GM19239 (cell line): ENCODE measurements at regions not wholly inside any gene's neighbourhood (a gene's known extent, or its start where the extent isn't known, plus 50 kb on each side); places are given as distances from the start of the nearest gene placed in this dataset.

Experiments used
- DNase-seq: peaks from one replicate; pipeline ENCODE4 v3.0.0; 2011; ENCODE audit warnings: low spot score; ENCODE audit not compliant: insufficient read length
- FAIRE-seq: peaks from 2 replicates; lab custom pipeline; 2011; peaks lifted over from hg19 to GRCh38; lab: Jason Lieb, UNC

- DNase-seq (no peak), FAIRE-seq (no peak)
Measured at GRCh38 chr11:113556036-113556435, 80.8 kb upstream of the DRD2 start.

GRCh38 chr11:113555071-113555619 is 79.9 kb upstream of the DRD2 start:
- DNase-seq (no peak), FAIRE-seq (no peak)

GRCh38 chr11:113554526-113554925 is 79.3 kb upstream of the DRD2 start:
- DNase-seq (no peak), FAIRE-seq (no peak)

GRCh38 chr11:113553915-113554314 is 78.7 kb upstream of the DRD2 start:
- DNase-seq (no peak), FAIRE-seq (no peak)

GRCh38 chr11:113553235-113553634 is 78.0 kb upstream of the DRD2 start:
- no peak for DNase-seq
- FAIRE-seq: no peak

- FAIRE-seq (no peak), DNase-seq (no peak)
Measured at GRCh38 chr11:113552271-113552670, 77.1 kb upstream of the DRD2 start.

- FAIRE-seq: no peak
Measured at GRCh38 chr11:113551645-113552044, 76.4 kb upstream of the DRD2 start.

GRCh38 chr11:113549611-113550578 is 74.7 kb upstream of the DRD2 start:
- DNase-seq (no peak), FAIRE-seq (no peak)

More at GRCh38 chr11:113551645-113552044, 76.4 kb upstream of the DRD2 start:
- DNase-seq: no peak

GRCh38 chr11:113549061-113549460 is 73.9 kb upstream of the DRD2 start:
- no peak for DNase-seq
- no peak for FAIRE-seq

- FAIRE-seq (no peak), DNase-seq (no peak)
Measured at GRCh38 chr11:113547739-113548138, 72.5 kb upstream of the DRD2 start.

GRCh38 chr11:113546757-113547507 is 71.7 kb upstream of the DRD2 start:
- FAIRE-seq: no peak

GRCh38 chr11:113542420-113542819 is 67.2 kb upstream of the DRD2 start:
- FAIRE-seq (no peak), DNase-seq (no peak)

More at GRCh38 chr11:113546757-113547507, 71.7 kb upstream of the DRD2 start:
- no peak for DNase-seq

GRCh38 chr11:113540416-113541330 is 65.5 kb upstream of the DRD2 start:
- no peak for DNase-seq
- FAIRE-seq: no peak

GRCh38 chr11:113538451-113539412 is 63.5 kb upstream of the DRD2 start:
- DNase-seq (no peak), FAIRE-seq (no peak)

GRCh38 chr11:113534625-113535024 is 59.4 kb upstream of the DRD2 start:
- FAIRE-seq: no peak
- no peak for DNase-seq

GRCh38 chr11:113533425-113533698 is 58.2 kb upstream of the DRD2 start:
- no peak for DNase-seq

GRCh38 chr11:113532697-113533424 is 57.7 kb upstream of the DRD2 start:
- FAIRE-seq: peak; percentile 64
- DNase-seq: peak; percentile 22

More at GRCh38 chr11:113533425-113533698, 58.2 kb upstream of the DRD2 start:
- no peak for FAIRE-seq
